Activated naive CD4-positive, alpha-beta T cell treated with anti-CD3 and anti-CD28 coated beads, Interleukin-2, amount 50 U/mL, for 72 hours (primary cell): ENCODE measurements at regions not wholly inside any gene's neighbourhood (a gene's known extent, or its start where the extent isn't known, plus 50 kb on each side); places are given as distances from the start of the nearest gene placed in this dataset.
"Not testable (repeated sequence)": the region's sequence is repeated elsewhere in the genome, so short reads cannot be mapped to it uniquely, and the experiment has no call there.

ENCODE experiments used
- ATAC-seq, 2 donors: fragments of 150-1000 bp; cut with Tn5 transposase; 2 replicates each; pipeline ENCODE4 v1.10.0; 2021; ENCODE audit warnings: mild to moderate bottlenecking in 2 of 2, moderate library complexity in 2 of 2
- DNase-seq, 2 donors: peaks; one replicate each; pipeline ENCODE4 v3.0.0; 2021 to 2022; ENCODE audit warnings: low spot score in 2 of 2
- H3K27ac Mint-ChIP-seq, 2 donors: one replicate each; pipeline ENCODE4 v1.8.0; 2022; ENCODE audit warnings: mild to moderate bottlenecking in 2 of 2, mixed read lengths in 2 of 2
- H3K36me3 Mint-ChIP-seq, 2 donors: one replicate each; pipeline ENCODE4 v1.8.0; 2022; ENCODE audit warnings: mixed read lengths in 2 of 2
- H3K9me3 Mint-ChIP-seq, 2 donors: one replicate each; pipeline ENCODE4 v1.8.0; 2022; ENCODE audit warnings: mixed read lengths in 2 of 2

DNA sequence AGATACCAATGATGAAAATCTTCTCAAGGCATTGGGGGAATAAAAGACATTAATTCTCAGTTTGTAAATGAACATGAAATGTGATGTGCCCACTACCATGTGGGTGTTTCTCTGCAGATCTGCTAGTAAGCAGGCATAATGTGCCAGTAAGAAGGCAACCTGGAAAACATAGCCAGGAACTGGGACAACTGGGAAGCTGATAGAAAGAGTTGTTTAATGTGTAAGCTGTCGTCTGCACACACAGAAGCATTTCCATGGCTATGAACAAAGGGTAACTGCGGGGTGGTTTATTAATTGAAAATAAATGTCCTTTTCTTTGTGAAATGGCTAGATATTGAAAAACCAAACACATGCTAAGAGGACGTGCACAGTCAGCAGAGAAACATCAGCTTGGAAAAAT, 52.0 kb downstream of the ZC3H11B start:
- ATAC-seq (no peak), DNase-seq (no peak)
- Mint-ChIP-seq H3K9me3 (peaks cover 6 to 8% of the 10 kb centered on the region in 2 donors), H3K36me3 (no peaks in the 10 kb centered on the region), H3K27ac (no peak overlapping the region)

DNA sequence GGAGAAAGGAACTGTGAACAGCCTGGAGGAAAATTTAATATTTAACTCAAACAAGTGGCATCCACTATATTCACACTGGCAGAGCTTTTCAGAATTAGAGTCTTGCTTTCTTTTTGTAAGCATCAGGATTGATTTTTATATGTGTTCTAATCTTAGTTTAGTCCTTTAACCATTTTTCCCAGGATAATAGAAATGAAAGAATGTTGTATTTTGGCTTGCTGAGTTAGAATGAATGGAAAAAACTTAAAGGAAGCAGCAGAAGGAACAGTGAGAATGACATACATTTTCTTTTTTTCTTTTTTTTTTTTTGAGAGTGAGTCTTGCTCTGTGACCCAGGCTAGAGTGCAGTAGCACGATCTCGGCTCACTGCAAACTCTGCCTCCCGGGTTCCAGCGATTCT, 53.0 kb downstream of the ZC3H11B start:
- no peaks in the 10 kb centered on the region for H3K36me3 Mint-ChIP-seq
- H3K27ac Mint-ChIP-seq = no peak overlapping the region
- no peak for ATAC-seq
- DNase-seq = no peak
- peaks cover 6 to 8% of the 10 kb centered on the region in 2 donors for H3K9me3 Mint-ChIP-seq

DNA sequence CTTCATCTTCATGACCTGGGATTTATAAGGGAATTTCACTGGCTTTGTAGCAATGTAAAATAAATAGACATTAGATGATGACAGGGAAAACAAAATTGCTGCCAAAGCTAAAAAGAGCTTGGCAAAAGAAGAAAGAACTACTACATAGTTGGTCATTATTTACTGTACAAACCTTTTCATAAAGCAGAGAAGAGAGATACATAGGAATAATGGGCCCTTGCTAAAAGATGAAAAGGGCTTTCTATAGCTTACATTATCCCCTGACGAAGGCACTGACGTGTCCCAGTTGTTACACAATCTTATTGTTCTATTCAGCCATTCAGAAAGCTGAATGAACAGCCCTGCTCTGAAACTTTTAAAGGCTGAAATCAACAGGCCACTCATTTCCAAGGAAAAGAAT, 57.1 kb downstream of the ZC3H11B start:
- H3K9me3 Mint-ChIP-seq = peaks cover 0 to under 1% of the 10 kb centered on the region in 2 donors
- H3K27ac Mint-ChIP-seq = no peak overlapping the region
- H3K36me3 Mint-ChIP-seq = no peaks in the 10 kb centered on the region
- ATAC-seq = no peak
- DNase-seq = no peak

DNA sequence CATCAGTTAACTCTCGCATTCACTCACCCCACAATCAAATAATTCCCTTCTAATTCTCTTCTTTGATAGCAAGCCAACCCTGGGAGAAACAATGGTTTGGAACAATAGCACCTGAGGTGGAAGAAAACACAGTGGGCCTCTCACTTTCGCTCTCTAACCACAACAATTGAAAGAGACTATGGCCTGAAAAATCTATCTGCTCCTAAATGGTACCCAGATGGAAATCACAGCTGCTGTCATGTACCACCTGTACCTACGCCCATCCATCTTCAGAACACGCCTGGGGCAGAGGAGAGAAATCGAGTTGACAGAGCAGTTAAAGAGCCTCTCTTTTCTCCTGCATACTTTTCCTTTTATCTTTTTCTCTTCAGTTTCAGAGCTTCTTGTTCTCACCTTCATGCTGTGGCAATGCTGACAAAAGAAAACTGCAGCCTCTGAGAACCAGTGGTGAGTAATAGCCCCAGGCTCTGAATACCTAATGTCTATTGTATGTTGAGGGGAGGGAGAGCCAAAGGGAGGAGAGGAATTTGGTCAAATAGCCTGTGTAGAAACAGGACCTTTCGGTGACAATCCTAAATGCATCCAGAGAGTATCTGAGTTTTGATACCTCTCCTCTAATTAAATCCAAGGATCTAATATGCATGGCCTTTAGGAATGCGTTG, 57.7 kb downstream of the ZC3H11B start:
- Mint-ChIP-seq H3K36me3 (no peaks in the 10 kb centered on the region), H3K9me3 (no peaks in the 10 kb centered on the region), H3K27ac (peak overlapping the region in 1 of 2 donors; percentile 63)
- ATAC-seq (no peak), DNase-seq (no peak)

DNA sequence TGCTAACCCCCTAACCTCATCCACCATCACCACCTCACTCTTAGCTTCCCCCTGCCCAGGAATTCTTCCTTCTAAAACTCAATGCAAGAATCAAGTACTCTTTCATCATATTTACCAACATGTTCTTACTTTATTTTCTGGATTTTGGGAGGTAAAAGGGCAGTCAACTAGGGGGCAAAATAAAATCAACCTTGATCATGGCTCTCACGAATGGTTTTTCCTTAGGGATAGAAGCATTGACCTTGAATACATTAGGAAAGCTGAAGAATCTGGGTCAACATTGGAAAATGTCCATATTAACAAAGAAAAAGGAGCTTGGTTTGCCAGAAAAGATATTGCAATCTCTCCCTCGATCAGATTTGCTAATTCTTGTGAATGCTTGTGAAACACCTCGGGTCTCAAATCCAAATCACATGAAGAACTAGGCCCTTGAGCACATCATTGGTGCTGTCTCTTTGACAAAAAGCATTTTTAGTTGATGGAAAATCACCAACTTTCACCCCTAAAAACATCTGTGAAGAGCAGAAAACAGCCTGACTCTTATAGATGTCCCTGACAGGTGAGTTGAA, 58.9 kb downstream of the ZC3H11B start:
- ATAC-seq = no peak
- no peak for DNase-seq
- Mint-ChIP-seq H3K9me3 (no peaks in the 10 kb centered on the region), H3K36me3 (no peaks in the 10 kb centered on the region), H3K27ac (no peak overlapping the region)

DNA sequence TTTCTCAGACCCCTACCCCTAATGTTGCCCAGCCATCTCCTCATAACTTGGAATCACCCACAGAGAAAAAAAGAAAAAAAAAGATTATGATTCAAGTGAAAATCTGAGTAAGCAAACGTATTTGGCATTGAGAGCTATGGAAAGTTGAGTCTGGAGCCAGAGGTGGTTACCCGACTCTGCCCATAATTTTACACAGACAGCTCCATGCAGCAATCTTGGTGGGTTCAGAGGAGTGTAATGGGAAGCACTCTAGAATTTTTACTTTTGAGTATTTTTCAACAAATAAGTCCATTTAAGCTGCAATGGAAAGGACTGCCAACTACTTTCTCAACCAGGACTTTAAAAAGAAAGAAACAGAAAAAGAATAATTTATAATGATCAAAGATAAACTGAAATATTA, 62.7 kb downstream of the ZC3H11B start:
- ATAC-seq = no peak
- Mint-ChIP-seq H3K36me3 (no peaks in the 10 kb centered on the region), H3K9me3 (no peaks in the 10 kb centered on the region), H3K27ac (no peak overlapping the region)
- DNase-seq = no peak

DNA sequence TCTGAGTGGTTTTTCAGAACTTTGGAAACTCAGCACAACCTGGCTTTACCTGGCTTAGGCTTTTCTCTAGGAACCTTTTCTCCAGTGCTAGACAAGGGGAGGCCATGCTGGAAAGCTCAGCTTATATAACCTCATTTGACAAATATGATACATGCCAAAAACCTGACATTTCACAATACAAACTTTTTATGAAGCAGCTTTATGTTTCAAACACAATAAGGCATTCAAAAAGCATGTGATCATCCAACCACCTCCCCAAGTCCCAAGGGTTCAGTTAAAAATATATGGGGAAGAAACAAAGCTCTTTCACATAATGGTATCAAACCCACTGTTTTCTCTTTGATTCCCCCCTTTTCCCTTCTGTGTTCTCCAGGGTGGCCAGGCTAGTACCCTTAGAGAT, 63.7 kb downstream of the ZC3H11B start:
- no peak overlapping the region for H3K27ac Mint-ChIP-seq
- no peak for ATAC-seq
- DNase-seq = no peak
- no peaks in the 10 kb centered on the region for H3K36me3 Mint-ChIP-seq
- peaks cover 4 to 5% of the 10 kb centered on the region in 2 donors for H3K9me3 Mint-ChIP-seq

DNA sequence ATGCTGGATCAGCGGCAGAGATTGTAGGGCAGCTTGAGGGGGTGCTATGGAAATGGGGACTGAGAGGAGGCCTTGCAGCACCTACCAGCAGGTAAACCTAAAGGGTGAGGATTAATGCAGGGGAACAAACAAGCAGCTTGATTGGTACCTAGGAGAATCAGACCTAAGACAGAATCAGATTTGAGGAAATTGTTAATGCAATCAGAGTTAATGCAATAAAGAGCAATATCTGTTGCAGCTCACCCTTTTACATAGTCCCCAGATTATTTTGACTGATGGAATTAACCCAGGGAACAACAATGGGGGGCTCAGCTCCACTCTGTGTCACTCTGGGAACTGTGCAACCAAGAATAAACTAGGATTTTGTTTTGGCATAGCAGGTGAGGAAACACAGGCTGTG, 64.5 kb downstream of the ZC3H11B start:
- Mint-ChIP-seq H3K27ac (no peak overlapping the region), H3K36me3 (no peaks in the 10 kb centered on the region), H3K9me3 (peaks cover 8% of the 10 kb centered on the region in 2 donors)
- DNase-seq (no peak), ATAC-seq (no peak)

DNA sequence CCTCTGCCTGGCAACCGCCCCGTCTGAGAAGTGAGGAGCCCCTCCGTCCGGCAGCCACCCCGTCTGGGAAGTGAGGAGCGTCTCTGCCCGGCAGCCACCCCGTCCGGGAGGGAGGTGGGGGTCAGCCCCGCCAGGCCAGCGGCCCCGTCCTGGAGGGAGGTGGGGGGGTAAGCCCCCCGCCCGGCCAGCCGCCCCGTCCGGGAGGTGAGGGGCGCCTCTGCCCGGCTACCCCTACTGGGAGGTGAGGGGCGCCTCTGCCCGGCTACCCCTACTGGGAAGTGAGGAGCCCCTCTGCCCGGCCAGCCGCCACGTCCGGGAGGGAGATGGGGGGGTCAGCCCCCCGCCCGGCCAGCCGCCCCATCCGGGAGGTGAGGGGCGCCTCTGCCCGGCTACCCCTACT, 67.1 kb downstream of the ZC3H11B start:
- not testable (repeated sequence) for DNase-seq, ATAC-seq, H3K36me3 Mint-ChIP-seq, H3K27ac Mint-ChIP-seq, H3K9me3 Mint-ChIP-seq

DNA sequence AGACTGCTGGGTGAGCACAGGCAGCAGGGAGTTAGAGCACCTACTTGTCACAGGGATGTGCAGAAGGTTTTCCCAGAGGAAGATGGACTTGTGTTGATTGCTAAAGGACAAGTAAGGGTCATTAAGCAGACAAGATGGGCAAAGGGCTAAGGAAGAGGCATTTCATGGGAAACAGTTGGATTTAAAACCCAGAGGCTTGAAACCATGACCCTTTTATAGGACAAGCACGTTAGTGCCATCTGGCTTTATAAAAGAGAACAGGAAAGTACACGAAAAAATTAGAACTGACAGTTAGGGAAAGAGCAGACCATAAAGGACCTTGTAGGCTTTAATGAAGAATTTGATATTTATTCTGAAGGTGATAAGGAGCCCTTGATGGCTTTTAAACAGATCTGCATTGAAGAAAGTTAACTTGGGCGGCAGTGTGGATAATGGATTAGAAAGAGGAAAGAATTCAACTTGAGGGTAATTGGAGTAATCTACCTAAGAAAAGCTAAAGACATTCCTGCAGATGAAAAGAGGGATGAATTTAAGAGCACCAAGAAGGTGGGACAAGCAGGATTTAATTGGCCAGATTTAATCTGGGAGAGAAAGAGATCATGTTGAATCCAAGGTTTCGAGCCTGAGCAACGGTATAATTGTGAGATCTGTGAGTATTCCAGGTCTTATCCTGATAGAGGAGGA, 68.6 kb downstream of the ZC3H11B start:
- ATAC-seq (no peak), DNase-seq (no peak)
- H3K9me3 Mint-ChIP-seq = peaks cover 8% of the 10 kb centered on the region in 2 donors
- no peaks in the 10 kb centered on the region for H3K36me3 Mint-ChIP-seq
- H3K27ac Mint-ChIP-seq = no peak overlapping the region

DNA sequence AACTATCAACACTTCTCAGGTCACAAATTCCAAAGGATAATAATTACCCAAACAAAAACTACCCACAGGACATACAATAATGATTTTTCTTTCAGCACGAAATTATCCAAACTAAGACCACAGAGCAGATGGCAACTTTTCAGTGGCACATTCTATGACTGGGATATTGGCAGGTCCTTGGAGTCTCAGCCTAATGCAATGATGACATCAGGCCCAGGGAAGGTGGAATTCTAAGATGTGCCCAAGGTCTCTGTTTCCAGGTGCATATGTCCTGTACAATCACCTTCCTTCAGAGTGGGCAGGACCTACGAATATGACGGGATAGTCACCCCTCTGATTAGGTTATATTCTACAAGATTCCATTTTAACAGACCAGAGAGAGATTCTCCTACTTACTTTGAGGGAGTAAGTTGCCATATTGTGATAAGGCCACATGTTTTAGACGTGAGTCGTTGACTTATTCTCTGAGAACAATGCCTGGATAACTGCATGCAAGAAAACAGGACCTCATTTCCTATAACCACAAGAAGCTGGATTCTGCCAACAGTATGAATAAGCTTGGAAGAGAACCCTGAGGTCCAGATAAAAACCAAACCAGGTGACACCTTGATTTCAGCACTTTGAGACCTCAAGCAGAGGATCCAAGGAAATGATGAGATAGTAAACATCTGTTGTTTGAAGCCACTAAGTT, 69.9 kb downstream of the ZC3H11B start:
- no peak for DNase-seq
- no peak for ATAC-seq
- Mint-ChIP-seq H3K27ac (no peak overlapping the region), H3K36me3 (no peaks in the 10 kb centered on the region), H3K9me3 (peaks cover 8% of the 10 kb centered on the region in 2 donors)

DNA sequence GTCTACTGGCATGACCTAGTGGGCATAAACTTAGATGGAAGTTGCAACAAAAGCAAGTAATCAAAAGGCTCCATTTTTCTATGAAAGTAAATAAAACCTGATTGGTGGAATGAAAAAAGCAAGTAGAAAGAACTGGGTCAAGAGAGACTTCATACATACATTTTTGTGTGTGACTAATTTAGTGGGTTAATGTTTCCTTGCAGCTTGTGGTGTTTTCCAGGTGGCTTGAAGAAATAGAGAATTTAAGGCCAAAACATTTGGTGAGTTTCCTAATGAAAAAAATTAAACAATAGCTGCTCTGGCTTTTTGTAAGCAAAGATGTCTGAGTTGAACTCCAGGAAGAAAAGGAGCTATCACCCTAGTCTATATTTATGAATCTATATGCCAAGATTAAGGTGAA, 71.0 kb downstream of the ZC3H11B start:
- ATAC-seq (no peak), DNase-seq (no peak)
- peaks cover 8% of the 10 kb centered on the region in 2 donors for H3K9me3 Mint-ChIP-seq
- H3K36me3 Mint-ChIP-seq = no peaks in the 10 kb centered on the region
- no peak overlapping the region for H3K27ac Mint-ChIP-seq

DNA sequence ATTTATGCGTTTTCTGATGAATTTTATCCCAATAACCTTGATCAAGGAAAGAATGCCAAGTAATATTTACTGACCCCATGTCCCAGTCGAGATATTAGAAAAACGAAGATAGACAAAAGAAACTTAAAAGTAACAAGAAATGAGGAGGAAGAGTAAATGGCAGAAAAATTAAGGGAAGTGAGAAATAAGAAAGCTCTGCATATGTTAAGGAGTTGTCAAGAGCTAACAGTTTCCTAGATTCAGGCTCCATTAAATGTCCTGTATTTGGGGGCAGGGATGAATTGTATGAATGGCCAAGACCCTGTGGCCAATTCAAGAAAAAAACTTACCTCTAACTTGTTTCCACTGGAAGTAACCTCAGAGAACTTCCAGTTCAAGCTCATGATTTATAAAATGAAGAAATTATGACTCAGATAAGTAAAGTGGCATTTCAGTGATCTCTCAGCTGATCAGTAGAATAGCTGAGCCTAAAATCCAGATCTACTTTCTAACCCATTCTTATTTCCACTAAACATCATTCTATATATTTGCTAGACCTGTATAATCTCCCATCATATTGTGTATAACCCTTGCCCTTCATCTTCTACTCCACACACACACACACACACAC, 73.2 kb downstream of the ZC3H11B start:
- Mint-ChIP-seq H3K9me3 (peaks cover 8% of the 10 kb centered on the region in 2 donors), H3K36me3 (no peaks in the 10 kb centered on the region), H3K27ac (no peak overlapping the region)
- DNase-seq (no peak), ATAC-seq (no peak)

DNA sequence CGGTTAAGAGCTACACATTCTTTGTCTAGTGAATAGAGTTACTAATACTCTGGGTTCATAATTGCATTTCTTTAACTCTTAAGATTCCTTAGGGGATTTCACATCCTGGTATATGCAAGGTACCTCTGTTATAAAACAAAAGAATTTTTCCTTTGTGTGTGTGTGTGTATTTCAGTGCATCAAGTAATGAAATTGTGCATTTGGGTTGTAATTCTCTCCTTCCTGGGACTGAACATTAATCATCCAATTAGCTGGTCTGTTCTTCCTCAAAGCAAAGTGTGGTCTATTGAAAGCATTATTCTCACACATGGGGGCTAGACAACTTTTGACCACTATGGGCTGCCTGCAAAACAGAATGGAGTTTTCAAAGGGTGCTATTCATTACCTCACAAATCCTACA, 74.0 kb downstream of the ZC3H11B start:
- Mint-ChIP-seq H3K27ac (no peak overlapping the region), H3K9me3 (peaks cover under 1% of the 10 kb centered on the region in 2 donors), H3K36me3 (no peaks in the 10 kb centered on the region)
- no peak for DNase-seq
- no peak for ATAC-seq

DNA sequence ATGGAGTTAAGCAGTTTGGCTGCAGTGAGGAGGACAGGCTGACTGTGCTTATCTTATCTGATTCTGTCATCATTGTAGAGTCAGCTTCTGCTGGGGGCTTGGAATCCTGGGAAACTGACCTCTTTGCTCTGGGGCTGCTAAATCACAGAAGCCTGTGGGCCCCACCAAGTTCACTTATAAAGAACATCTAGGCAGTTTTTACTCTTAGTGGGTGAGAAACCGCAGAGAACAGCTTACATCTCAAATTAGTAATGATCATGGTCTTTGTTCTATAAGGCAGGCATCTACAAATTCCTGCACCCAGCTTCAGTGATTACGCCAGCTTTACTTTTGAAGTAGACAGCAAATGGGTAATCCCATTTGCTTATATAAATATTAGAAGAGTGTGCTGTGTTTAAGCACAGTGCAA, 75.7 kb downstream of the ZC3H11B start:
- DNase-seq (no peak), ATAC-seq (no peak)
- Mint-ChIP-seq H3K27ac (no peak overlapping the region), H3K36me3 (no peaks in the 10 kb centered on the region), H3K9me3 (peaks cover 4% of the 10 kb centered on the region in 2 donors)

DNA sequence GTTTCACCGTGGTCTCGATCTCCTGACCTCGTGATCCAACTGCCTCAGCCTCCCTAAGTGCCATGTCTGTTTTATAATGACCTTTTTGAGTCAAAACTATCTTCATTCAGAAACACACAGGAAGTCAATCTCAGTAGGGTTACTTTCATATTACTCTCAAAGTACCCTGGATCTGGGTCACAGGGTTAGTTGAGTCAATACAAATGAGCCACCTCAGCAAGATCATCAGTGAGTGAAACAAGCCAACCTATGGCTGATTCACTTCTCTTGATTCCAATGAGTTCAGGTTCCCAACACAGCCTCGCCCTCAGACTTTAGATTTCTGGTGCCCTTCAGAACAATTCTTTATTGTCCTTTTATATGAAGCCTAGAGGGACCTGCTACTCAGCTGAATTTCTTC, 76.9 kb downstream of the ZC3H11B start:
- ATAC-seq = peak in 1 of 2 donors; percentile 68
- Mint-ChIP-seq H3K27ac (no peak overlapping the region), H3K9me3 (peaks cover 5% of the 10 kb centered on the region in 2 donors), H3K36me3 (no peaks in the 10 kb centered on the region)
- DNase-seq = no peak

DNA sequence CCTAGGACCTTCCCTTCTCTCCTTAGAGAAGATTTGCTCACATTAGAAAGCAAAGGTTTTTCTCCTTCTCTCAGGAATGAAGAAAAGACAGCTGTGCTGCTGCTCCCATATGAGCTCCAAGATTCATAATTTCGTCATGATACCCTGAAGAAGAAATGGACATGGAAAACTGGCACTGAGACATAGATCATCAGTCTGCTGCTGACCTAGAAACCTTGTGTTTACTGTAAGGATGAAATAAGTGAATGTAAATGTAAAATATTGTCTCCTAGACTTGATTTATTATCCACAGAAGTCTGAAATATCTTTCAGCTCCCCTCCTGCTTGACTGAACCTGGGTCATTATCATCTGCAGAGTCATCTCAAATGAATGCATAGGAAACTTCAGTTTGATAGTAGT, 77.9 kb downstream of the ZC3H11B start:
- no peak for DNase-seq
- Mint-ChIP-seq H3K36me3 (no peaks in the 10 kb centered on the region), H3K9me3 (peaks cover 5% of the 10 kb centered on the region in 2 donors), H3K27ac (no peak overlapping the region)
- ATAC-seq = no peak
